Thymus (tissue), 11 donors: ENCODE measurements at regions not wholly inside any gene's neighbourhood (a gene's known extent, or its start where the extent isn't known, plus 50 kb on each side); places are given as distances from the start of the nearest gene placed in this dataset.

Experiments used
- DNase-seq, 9 donors: peaks; one replicate each; pipeline ENCODE4 v3.0.0-alpha.2; 2013; ENCODE audit warnings: low spot score in 9 of 9, low read depth in 6 of 9, missing footprints in 1 of 9
- H3K27ac ChIP-seq, 2 donors: one replicate each; pipeline ENCODE4 v1.5.1; 2013; ENCODE audit warnings: control low read depth in 1 of 2, low read depth in 1 of 2, low read length in 1 of 2, mild to moderate bottlenecking in 1 of 2, moderate library complexity in 1 of 2
- H3K27me3 ChIP-seq, 2 donors: one replicate each; pipeline ENCODE4 v1.5.1; 2013; ENCODE audit warnings: low read length in 1 of 2; ENCODE audit not compliant: control insufficient read depth in 2 of 2, insufficient read depth in 1 of 2
- H3K36me3 ChIP-seq, 2 donors: one replicate each; pipeline ENCODE4 v1.5.1; 2013; ENCODE audit warnings: low read length in 1 of 2, mild to moderate bottlenecking in 1 of 2, moderate library complexity in 1 of 2; ENCODE audit not compliant: control insufficient read depth in 2 of 2, insufficient read depth in 2 of 2
- H3K4me1 ChIP-seq, 2 donors: one replicate each; pipeline ENCODE4 v1.5.1; 2013; ENCODE audit warnings: low read length in 2 of 2; ENCODE audit not compliant: control insufficient read depth in 2 of 2, insufficient read depth in 2 of 2
- H3K4me3 ChIP-seq, 2 donors: one replicate each; pipeline ENCODE4 v1.5.1; 2013; ENCODE audit warnings: low read length in 2 of 2, control low read depth in 1 of 2, mild to moderate bottlenecking in 1 of 2
- H3K9me3 ChIP-seq, 2 donors: one replicate each; pipeline ENCODE4 v1.5.1; 2013; ENCODE audit warnings: low read length in 1 of 2, mild to moderate bottlenecking in 1 of 2; ENCODE audit not compliant: control insufficient read depth in 2 of 2, insufficient read depth in 1 of 2
- WGBS: extraction: QIAGEN DNeasy Blood & Tissue Kit; methylation state at CpG from one replicate; pipeline ENCODE4 v1.1.7; 2013; 5-methylcytosine and 5-hydroxymethylcytosine counted together
- donor health status: healthy.

DNA sequence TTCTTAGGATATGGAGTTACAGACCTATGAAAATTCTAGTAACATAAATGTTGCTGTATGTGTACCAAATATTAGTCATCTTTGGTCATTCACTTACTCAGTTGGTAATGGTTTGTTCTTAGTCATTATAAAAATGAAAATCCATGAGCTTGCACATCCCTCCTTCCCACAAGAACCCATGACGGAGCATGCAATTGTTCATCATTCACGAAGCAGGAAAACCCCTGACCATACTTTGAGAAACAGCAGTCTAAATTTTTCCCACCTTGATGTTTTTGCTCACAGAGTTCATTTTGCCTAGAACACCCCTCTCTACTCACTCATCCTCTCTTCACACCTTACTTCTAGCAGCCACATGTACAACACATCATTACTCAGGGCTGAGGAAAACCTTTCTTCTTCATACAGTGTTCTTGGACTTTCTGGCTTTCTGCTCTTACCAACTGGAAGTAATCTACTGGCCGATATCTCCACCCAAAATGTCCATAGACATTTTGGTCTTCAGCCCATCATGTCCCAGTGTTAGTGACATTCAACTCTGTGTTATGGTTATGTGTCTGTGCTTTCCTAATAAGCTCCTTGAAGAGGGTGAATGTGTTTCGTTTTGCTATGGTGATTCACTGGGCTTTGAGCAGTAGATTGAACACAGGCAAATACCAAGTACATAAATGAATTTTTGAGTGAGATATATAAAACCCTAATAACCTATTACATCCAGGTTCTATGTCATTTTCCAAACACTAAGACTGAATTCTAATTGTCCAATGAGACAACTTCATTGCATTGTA, 189.9 kb downstream of the ZC3H11B start:
- DNase-seq: no peak
- H3K27me3 ChIP-seq: no peaks in the 10 kb centered on the region
- H3K9me3 ChIP-seq: no peaks in the 10 kb centered on the region
- H3K4me3 ChIP-seq: no peak overlapping the region
- H3K27ac ChIP-seq: no peak overlapping the region
- no peaks in the 10 kb centered on the region for H3K36me3 ChIP-seq
- WGBS: 92% methylated on average over 4 of the region's 4 CpGs
- H3K4me1 ChIP-seq: no peaks in the 10 kb centered on the region

DNA sequence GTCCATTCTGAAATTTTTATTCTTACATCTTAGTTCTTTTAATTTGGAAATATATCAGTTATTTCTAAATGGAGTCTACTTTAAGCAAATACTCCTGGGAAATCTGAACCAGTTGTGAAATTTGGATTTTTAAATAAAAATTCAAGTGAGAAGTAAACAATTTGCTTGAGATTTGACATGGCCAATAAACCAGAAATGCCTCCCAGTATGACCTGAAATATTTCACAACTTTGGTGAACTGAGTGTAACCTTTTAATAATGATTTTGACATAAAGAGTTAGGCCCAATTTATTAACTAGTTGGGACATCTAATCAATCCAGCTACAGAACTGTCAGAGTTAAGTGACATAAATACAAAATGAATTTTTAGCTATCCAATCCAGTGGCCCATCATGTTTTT, 192.0 kb downstream of the ZC3H11B start:
- no peaks in the 10 kb centered on the region for H3K4me1 ChIP-seq
- H3K36me3 ChIP-seq: no peaks in the 10 kb centered on the region
- no peaks in the 10 kb centered on the region for H3K27me3 ChIP-seq
- no peak for DNase-seq
- H3K9me3 ChIP-seq: no peaks in the 10 kb centered on the region
- no peak overlapping the region for H3K27ac ChIP-seq
- no peak overlapping the region for H3K4me3 ChIP-seq

DNA sequence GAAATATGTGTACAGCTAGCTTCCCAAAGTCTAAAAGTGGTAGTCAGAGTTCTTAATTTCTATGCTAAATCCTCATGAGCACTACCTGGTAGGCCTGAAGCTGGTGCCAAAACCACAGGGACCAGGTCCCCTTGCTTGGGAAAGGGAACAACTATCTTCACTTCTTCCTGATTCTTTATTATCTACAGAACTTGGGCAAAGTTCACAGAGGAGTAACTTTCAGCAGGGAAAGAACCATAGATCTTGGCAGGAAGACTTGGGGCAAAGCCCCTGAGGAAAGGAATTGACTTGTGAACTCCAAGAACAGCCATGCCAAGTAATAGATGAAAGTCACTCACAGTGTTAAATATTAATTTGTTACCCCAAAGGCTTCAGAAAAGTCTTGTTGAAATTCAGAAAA, 193.0 kb downstream of the ZC3H11B start:
- Histone ChIP-seq H3K36me3 (no peaks in the 10 kb centered on the region), H3K27ac (no peak overlapping the region), H3K9me3 (no peaks in the 10 kb centered on the region), H3K27me3 (no peaks in the 10 kb centered on the region), H3K4me3 (no peak overlapping the region), H3K4me1 (no peaks in the 10 kb centered on the region)
- no peak for DNase-seq

DNA sequence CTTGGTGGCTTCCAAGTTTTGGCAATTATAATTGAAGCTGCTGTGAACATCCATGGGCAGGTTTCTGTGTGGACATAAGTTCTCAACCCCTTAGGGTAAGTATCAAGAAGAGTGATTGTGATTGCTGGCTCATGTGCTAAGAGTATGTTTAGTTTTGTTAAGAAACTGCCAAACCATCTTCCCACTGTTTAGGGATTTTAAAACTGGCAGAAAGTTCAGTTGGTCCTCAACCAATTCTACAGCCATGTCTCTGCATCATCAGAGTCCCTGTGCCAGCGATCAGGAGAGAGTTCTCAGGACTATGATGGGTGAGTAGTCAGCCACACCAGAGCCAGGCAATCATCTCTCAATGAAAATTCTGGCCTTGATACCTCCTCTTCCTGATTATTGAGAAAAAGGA, 193.8 kb downstream of the ZC3H11B start:
- Histone ChIP-seq H3K27me3 (no peaks in the 10 kb centered on the region), H3K4me3 (no peak overlapping the region), H3K4me1 (no peaks in the 10 kb centered on the region), H3K27ac (no peak overlapping the region), H3K9me3 (no peaks in the 10 kb centered on the region), H3K36me3 (no peaks in the 10 kb centered on the region)
- WGBS: 100% methylated on average over 1 of the region's 1 CpG
- DNase-seq: no peak

DNA sequence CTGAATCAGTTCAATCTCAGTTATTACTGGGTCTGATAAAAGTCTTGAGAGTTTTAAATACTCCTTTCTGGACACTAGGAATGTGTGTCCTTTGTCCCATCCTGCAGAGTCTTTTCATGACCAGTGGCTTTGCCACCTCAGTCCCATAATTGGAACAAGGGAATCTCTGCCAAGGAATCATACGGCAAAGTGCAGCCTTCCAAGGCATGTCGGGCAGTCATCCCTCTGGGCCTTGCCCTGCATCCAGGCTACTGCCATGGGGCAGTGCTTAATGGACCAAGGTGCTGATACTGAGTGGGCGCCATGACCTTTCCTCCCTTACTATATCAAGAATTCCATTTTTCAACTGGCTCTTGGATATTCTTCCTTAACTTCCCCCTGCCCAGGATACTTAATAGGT, 195.3 kb downstream of the ZC3H11B start:
- Histone ChIP-seq H3K4me3 (no peak overlapping the region), H3K4me1 (no peaks in the 10 kb centered on the region), H3K27me3 (no peaks in the 10 kb centered on the region), H3K9me3 (no peaks in the 10 kb centered on the region), H3K27ac (no peak overlapping the region), H3K36me3 (no peaks in the 10 kb centered on the region)
- no peak for DNase-seq
- 98% methylated on average over 3 of the region's 3 CpGs for WGBS

DNA sequence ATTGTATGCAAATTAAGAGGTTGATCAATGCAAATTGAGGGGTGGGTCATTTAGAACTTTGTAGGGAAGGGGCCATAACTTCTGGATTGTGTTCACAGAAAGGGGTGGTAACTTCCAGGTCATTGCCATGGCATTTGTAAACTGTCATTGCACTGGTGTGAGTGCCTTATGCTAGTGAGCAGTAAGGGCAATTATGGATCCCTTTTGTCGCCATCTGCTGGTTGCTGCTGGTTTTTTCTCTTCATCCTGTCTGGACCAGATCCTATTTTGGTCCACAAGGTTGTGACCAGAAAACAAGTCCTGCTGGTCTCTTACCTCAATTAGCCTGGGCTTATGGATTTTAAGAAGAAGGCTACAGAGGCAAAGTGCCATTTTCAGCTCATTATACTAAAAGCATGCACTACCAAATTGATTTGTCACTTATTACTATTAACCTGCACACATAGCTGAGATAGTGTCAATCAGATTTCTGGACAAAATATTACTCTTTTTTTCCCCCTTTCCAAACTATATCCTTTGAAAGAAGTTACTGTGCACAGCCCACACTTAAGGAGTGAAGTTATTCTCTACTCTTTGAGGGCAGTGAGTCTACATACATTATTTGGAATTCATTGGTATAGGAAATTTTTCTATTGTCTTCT, 196.2 kb downstream of the ZC3H11B start:
- no peaks in the 10 kb centered on the region for H3K27me3 ChIP-seq
- DNase-seq: peak in 8 of 9 donors; percentile 5 to 48 (median 25)
- no peaks in the 10 kb centered on the region for H3K4me1 ChIP-seq
- WGBS: 6% methylated on average over 1 of the region's 1 CpG
- H3K36me3 ChIP-seq: no peaks in the 10 kb centered on the region
- H3K4me3 ChIP-seq: no peak overlapping the region
- H3K9me3 ChIP-seq: no peaks in the 10 kb centered on the region
- no peak overlapping the region for H3K27ac ChIP-seq

DNA sequence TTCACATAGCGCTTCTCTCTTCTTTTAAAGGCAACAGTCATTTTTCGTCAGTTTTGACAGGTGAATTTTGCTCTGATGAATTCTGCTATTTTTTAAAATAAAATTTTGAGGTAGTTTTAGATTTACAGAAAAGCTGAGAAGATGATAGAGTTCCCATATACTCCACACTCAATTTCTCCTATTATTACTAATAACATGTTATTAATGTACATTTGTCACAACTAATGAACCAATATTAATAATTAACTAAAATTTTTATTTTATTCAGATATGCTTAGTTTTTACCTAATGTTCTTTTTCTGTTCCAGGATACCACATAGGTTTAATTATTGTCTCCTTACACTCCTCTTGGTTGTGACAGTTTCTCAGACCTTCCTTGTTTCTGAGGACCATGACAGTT, 197.0 kb downstream of the ZC3H11B start:
- H3K27ac ChIP-seq: no peak overlapping the region
- H3K4me1 ChIP-seq: no peaks in the 10 kb centered on the region
- H3K4me3 ChIP-seq: no peak overlapping the region
- no peaks in the 10 kb centered on the region for H3K9me3 ChIP-seq
- no peaks in the 10 kb centered on the region for H3K27me3 ChIP-seq
- H3K36me3 ChIP-seq: no peaks in the 10 kb centered on the region
- WGBS: 96% methylated on average over 2 of the region's 2 CpGs
- no peak for DNase-seq

DNA sequence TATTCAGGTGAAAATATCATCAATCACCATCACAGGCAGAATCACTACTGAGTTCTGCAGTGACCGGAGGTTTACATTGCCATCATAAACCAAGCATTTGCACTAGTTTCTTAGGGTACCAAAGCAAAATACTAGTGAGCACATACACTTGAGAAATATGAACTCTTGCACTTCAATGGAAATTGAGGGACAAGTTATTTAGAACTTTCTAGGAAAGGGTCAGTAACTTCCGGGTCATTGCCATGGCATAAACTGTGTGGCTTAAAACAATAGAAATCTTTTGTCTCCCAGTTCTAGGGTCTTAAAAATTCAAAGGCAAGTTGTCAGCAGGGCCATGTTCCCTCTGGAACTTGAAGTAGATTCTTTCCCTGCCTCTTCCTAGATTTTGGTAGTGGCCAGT, 197.5 kb downstream of the ZC3H11B start:
- H3K9me3 ChIP-seq: no peaks in the 10 kb centered on the region
- H3K4me1 ChIP-seq: no peaks in the 10 kb centered on the region
- no peaks in the 10 kb centered on the region for H3K36me3 ChIP-seq
- no peak for DNase-seq
- 98% methylated on average over 2 of the region's 2 CpGs for WGBS
- H3K27me3 ChIP-seq: no peaks in the 10 kb centered on the region
- no peak overlapping the region for H3K4me3 ChIP-seq
- no peak overlapping the region for H3K27ac ChIP-seq

DNA sequence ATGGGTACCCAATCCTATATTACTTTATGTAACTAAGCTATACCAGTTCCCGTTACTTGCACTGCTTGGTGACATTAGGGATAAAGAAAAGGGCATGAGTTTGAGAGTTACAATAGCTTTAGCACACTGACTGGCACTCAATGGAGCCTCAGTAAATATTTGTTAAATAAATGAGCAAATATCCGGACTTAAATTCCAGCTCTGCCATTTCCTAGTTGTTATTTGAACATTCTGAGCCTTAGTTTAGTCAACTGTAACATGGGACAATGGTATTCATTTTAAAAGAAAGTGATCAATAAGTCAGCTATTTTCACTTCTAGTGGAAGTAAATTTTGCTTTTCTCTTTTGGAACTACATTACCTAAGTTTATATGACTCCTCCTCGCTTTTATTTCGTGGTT, 198.7 kb downstream of the ZC3H11B start:
- Histone ChIP-seq H3K4me1 (no peaks in the 10 kb centered on the region), H3K9me3 (no peaks in the 10 kb centered on the region), H3K27ac (no peak overlapping the region)

More for the DNA sequence above, 198.7 kb downstream of the ZC3H11B start:
- 81% methylated on average over 4 of the region's 4 CpGs for WGBS
- Histone ChIP-seq H3K4me3 (no peak overlapping the region), H3K27me3 (no peaks in the 10 kb centered on the region), H3K36me3 (no peaks in the 10 kb centered on the region)
- no peak for DNase-seq
